GM12872 (cell line): ENCODE measurements at regions not wholly inside any gene's neighbourhood (a gene's known extent, or its start where the extent isn't known, plus 50 kb on each side); places are given as distances from the start of the nearest gene placed in this dataset.

ENCODE experiments used
- CTCF ChIP-seq: IDR thresholded peaks from 3 replicates; pipeline ENCODE4 v1.5.1; 2011; ENCODE audit warnings: low read depth, mild to moderate bottlenecking, low read length, moderate library complexity; ENCODE audit not compliant: insufficient read depth

DNA sequence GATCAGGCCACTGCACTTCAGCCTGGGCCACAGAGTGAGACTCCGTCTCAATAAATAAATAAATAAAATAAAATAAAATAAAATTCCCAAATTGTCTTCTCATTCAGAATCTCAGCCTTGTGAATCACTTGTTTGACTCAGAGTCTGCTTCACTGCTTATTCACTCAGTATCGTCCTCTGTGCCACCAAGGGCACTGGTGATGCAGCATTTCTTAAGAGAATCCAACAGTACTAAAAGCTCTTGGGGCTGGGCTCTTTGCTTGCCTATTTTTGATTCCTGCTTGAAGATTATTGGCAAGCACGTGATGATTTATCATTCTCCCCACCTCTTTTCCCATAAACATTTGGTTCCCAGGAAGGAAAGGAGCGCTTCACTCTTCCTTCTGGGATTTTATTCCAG, 54.8 kb upstream of the HMGB1 start:
- no peak for TF ChIP-seq CTCF

GRCh38 chr13:30523211-30523610, 57.5 kb upstream of the HMGB1 start:
- no peak for TF ChIP-seq CTCF

DNA sequence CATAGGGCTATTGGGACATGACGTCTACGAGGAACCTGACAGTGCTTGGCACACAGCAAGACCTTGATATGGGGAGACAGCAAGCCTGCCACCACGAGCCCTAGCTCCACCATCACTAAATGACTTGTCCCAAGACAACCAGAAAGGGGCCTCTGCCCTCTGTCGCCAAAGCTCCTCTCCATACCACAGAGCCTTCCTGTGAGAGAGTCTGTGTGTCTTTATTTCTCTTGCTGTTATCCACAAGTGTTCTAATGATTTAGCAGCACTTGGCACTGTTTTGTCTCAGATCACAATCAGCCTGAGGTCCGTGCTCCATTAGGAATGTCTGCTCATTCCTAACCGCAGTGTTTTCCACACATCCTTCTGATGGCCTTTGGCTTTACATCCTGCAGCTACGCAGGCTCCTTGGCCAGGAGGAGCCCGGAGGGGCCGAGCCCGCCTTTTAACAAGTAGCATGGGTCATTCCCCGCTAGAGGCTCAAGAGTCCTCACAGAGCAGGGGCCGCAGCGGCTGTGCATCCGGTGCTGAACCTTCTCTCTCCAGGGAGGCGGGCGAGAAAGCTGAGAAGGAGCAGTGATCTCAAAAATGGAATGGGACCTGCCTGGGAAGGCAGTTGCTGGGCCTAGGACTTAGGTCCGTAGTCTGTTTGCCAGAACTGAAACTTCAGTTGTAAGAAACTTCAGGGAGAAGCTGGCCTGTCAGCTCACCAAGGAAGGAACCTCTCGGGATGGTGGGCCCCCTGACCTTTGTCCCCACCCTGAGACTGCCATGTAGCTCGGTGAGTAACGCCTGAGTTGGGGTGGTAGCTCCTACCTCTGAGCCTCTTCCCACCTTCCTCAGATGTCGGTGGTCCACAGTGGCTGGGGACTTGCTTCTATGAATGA, 61.1 kb upstream of the HMGB1 start:
- TF ChIP-seq CTCF: no peak

- TF ChIP-seq CTCF: no peak
These were observed 63.5 kb upstream of the HMGB1 start for GRCh38 chr13:30529085-30529834.

GRCh38 chr13:30535046-30535445, 69.3 kb upstream of the HMGB1 start:
- no peak for TF ChIP-seq CTCF

GRCh38 chr13:30545320-30545719, 72.4 kb upstream of the USPL1 start:
- no peak for TF ChIP-seq CTCF

- TF ChIP-seq CTCF: peak; percentile 65
These were observed 66.5 kb upstream of the USPL1 start for GRCh38 chr13:30551189-30551588.
